PC-3 (cell line): ENCODE measurements at regions not wholly inside any gene's neighbourhood (a gene's known extent, or its start where the extent isn't known, plus 50 kb on each side); places are given as distances from the start of the nearest gene placed in this dataset.

ENCODE experiments used
- EZH2phosphoT487 ChIP-seq: fragments of 300-600 bp; sonication (generic); IDR thresholded peaks from 2 replicates; pipeline ENCODE4 v1.6.1; 2018; ENCODE audit warnings: mild to moderate bottlenecking, antibody characterized with exemption, low read length, borderline replicate concordance
- TF ChIP-seq, protein P1 (sequence below): fragments of 300-600 bp; sonication (generic); conservative IDR thresholded peaks from 2 replicates; pipeline ENCODE4 v1.5.1; 2017; ENCODE audit warnings: antibody characterized with exemption, low read depth, mild to moderate bottlenecking, low read length

DNA sequence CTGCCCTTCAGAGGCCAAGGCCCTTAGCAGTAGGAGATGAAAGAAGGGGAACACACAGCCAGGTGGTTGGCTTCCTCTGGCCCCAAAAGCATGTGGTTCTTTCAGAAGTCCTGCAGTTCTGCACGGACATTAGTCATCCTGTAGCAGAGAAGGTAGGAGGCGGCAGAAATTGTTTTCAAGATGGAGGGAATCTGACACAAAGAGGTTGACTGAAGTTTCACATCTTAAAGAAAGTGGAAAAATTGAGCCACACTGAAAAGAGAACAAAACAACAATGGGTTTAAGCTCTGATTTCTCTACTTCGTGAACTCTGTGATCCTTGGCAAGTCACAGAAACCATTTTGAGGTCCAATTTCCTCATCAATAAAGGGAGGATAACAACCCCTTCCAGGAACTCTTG, 125.3 kb upstream of the DNAH14 start:
- TF ChIP-seq, protein P1, sequence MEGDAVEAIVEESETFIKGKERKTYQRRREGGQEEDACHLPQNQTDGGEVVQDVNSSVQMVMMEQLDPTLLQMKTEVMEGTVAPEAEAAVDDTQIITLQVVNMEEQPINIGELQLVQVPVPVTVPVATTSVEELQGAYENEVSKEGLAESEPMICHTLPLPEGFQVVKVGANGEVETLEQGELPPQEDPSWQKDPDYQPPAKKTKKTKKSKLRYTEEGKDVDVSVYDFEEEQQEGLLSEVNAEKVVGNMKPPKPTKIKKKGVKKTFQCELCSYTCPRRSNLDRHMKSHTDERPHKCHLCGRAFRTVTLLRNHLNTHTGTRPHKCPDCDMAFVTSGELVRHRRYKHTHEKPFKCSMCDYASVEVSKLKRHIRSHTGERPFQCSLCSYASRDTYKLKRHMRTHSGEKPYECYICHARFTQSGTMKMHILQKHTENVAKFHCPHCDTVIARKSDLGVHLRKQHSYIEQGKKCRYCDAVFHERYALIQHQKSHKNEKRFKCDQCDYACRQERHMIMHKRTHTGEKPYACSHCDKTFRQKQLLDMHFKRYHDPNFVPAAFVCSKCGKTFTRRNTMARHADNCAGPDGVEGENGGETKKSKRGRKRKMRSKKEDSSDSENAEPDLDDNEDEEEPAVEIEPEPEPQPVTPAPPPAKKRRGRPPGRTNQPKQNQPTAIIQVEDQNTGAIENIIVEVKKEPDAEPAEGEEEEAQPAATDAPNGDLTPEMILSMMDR = no peak
- TF ChIP-seq EZH2phosphoT487 = no peak
